GM21526 (cell line): ENCODE measurements at regions not wholly inside any gene's neighbourhood (a gene's known extent, or its start where the extent isn't known, plus 50 kb on each side); places are given as distances from the start of the nearest gene placed in this dataset.
"Not testable (repeated sequence)": the region's sequence is repeated elsewhere in the genome, so short reads cannot be mapped to it uniquely, and the experiment has no call there.

Source experiments
- ATAC-seq: cut with Tn5 transposase; IDR thresholded peaks from one replicate; pipeline ENCODE4 v1.9.1; 2021; ENCODE audit warnings: moderate library complexity; ENCODE audit not compliant: unreplicated experiment, low FRiP score

DNA sequence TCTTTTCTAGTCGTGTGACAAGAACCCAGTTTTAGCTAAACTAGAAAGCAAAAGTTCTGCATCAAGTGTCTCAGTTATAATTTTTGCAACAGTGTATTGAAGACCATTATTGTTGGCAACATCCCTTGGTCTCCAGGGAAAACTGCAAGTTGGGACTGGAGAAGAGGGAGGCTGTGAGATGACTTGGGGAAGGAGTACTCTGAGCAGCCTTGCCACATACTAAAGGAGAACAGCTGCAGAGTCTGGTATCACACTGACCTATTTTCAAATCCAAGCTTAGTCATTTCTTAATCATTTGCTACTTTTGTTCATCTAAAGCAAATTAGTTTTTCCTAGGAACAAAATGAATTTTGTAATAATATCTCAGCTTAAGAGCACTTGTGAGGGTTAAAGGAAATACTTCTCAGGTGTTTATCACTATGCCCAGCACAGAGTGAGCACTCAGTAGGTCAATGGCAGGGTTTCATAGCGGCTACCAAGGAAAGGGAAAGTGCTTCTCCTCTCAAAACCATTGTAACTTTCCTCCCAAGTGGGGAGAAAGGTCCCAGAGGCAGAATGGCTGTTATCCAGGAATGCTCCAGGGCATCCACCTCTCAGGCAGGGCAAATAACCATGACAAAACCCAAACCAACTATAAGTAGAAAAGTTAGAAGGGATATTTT lies 247.1 kb downstream of the C11orf87 start:
- no peak for ATAC-seq

DNA sequence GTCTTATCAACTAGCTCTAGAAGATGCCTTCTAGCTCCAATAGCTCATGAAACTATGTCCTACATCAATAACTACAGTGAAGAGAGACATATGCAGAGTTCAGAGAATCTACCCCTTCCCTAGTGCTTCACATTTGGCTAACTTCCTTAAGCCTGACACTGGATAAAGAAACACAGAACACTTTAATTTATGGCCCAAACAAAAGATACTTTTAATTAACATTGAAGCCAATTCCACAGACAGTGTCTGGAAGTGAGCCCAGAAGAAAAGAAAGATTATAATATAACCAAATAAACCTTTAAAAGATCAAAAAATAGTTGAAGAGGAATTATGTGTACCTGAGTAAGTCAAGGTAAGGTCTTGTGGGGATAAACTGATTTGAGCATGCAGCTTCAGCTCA lies 255.2 kb downstream of the C11orf87 start:
- no peak for ATAC-seq

DNA sequence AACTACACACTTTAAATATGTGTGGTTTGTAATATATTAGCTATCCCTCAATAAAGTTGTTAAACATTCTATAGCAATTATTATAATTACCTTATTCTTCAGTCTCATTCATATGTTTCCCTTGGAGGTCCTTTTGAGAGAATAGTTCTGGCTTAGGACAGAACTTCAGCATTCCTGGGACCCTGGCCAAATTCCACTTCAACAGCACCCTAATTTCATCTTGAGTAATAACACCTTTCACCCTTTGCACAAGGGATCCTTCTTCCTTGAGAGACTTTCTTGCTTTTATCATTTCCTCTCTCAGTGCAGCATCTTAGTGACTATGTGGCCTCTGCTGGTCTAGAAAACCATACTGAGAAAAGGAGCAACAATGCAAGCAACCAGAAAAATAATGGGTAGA lies 255.9 kb downstream of the C11orf87 start:
- no peak for ATAC-seq

DNA sequence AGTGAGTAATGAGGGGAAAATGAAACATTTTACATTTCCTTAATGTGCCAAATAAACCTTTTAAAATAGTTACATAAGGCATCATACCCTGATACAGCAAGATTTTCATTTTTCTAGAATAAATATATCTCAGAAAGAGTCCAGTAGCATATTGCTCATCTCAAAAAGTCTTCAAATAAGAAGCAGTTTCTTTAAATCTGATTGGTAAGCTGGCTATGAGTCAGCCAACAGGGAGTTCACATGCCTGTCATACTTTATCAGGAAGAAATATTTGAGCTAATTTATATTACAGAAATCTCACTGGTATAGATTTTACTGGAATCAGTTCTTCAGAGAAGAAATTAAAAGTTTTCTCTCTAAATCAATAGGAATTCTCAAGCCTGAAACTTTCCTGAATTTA lies 258.1 kb downstream of the C11orf87 start:
- no peak for ATAC-seq

DNA sequence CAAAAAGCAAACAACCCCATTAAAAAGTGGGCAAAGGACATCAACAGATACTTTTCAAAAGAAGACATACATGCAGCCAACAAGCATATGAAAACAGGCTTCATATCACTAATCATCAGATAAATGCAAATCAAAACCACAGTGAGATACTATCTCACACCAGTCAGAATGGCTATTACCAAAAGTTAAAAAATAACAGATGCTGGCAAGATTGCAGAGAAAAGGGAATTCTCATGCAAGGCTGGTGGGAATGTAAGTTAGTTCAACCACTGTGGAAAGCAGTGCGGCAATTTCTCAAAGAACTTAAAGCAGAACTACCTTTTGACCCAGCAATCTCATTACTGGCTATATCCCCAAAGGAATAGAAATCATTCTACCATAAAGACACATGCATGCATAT lies 260.8 kb downstream of the C11orf87 start:
- not testable (repeated sequence) for ATAC-seq

DNA sequence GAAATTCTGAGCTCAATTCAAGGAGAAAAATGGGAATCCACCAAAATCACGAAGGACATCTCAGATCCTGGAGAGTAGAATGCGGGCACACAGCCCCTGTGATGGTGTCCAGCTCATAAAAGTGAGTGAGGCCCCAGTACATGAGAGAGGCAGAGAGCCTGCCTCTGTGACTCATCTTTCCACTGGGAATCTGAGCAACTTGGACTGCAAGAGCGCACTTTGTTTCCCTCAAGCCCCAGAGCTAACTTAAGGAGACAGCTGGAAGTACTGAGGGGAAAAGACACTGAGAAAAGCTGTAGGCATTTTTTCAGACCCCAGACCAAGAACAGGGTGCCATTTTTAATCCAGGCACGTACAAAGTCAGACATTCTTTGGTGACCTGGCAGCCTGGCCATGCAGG lies 273.7 kb downstream of the C11orf87 start:
- ATAC-seq, result no peak

DNA sequence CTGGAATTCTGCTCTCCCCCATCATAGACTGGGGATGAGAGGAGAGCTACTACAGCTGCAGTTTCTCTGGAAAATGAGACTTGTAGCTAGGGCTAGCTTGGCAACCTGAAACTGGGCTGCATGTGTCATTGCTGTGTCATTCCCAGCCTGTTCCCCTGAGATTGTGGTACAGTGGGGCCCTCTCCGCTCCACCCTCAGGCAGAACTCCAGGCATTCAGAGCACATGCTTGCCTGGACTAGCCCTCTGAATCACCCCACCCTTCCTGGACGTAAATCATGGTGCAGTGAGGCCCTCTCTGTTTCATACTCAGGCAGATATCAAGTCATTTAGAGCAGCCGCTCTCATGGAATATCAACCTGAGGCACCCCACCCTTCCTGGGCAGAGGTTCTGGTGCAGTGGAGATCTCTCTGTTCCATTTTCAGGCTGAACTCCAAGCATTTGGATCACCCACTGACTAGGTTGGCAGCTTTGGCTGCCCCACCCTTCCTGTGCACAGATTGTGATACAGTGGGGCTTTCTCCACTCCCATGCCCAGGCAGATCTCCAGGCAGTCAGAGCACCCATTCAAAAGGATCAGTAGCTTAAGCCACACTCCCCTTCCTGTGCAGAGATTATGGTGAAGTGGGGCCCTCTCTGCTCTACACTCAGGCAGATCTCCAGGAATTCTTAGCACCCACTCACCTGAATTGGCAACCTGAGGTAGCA lies 274.4 kb downstream of the C11orf87 start:
- no peak for ATAC-seq

DNA sequence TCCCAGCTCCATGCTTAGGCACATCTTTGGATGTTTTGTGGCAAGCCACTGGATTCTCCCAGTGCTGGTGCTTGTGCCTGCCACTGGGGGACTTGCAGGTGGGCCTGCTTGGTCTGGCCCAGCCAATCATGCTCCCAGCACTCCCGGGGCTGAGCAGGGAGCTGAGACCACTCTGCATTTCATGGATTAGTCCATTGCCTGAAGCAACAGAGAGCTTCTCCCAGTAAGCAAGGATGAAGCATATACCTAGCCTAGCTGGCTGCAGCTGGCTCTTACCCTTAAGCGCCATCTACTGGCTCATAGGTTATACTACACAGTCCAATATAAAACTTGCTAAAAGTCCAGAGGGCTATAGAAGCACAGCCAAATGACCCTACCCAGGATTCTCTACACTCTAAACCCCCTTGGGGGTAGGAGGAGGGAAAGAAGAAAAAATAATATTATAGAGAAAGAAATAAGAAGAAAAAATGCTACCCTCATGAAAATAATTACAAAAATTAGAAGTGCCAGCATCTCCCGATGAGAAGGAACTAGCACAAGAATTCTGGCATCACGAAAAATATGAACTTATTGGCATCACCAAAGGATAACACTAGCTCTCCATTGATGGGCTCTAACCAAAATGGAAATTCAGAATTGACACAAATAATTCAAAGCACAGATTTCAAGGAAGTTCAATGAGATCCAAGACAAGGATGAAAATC lies 275.3 kb downstream of the C11orf87 start:
- ATAC-seq, result peak; percentile 92

DNA sequence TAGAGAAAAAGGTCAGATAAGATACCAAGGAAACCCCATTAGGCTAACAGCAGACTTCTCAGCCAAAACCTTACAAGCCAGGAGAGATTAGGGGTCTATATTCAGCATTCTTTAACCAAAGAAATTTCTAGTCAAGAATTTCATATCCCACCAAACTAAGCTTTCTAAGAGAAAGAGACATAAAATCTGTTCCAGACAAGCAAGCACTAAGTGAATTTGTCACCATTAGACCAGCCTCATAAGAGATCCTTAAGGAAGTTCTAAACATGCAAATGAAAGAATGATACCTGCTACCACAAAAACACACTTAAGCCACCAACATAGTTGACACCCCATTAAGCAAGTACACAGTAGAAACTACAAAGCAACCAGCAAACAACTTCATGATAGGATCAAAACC lies 276.2 kb downstream of the C11orf87 start:
- no peak for ATAC-seq

DNA sequence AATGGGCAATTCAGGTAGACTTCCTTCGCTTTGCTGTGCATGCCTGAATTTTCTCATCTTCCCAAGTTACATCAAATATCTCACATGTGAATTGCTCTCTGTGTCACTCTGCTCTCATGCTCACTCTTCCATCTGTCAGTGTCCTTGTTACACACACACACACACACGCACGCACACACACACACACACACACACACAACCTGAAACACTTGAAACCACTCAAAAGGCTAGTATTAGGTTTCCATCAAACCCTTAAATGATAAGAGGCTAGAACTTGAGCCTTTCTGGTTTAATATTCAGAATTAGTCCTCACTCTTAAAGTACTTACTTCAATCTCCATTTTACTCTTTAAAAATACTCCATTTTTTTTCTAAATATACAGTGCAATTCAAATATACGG lies 282.4 kb downstream of the C11orf87 start:
- no peak for ATAC-seq

DNA sequence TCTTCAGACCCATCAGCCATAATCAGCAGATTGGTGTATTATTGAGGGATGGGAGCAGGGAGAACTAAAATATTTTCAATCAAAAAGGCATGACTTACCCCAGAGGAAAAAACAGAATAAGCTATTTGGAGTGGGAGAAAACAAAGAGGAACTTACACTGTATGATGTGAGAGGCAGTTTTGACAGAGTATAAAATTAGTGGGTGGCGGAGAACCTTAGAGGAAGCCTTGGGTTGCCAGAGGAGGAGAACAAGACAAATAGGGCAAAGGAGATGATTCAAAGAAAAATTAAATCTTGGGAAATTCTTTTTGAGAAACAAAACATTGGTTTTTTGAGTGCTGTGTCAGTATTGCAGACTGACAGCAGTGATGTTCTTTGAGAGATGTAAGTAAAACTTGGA lies 285.0 kb downstream of the C11orf87 start:
- ATAC-seq, result no peak

DNA sequence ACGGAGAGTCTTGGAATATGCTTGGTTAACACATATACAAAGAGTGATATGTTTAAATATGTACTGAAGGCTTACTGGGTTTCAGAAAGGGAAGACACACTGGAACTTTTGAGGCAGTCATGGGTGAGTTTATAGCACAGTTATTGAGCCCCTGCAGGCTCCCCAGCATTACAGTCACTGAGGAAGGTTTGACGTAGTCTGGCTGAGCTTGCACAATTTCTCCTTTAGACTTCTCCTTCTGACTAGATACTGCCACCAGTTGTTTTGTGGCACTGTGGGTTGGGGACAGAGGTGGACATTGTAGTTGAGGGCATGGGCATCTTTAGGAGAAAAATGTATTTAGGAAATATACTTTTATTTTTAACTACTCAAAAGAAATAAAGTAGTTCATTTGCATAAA lies 285.4 kb downstream of the C11orf87 start:
- ATAC-seq, result no peak

DNA sequence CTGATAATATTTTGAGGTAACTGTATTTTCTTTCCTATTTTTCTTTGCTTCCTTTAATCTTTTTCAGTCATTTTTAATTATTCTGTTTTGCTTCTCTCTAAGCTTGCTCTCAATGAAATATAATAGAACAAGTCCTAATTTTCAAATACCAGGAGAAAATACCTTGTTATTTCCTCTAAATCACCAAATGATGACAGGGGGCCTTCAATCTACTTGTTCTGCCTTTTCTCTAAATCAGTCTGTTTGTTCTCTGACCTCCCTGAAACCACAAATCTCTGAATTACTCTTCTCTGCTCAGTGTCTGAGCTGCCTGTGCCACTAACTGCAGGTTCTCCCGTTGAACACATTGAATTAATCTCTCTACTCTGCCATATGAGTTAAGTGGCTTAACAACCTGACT lies 286.2 kb downstream of the C11orf87 start:
- no peak for ATAC-seq

DNA sequence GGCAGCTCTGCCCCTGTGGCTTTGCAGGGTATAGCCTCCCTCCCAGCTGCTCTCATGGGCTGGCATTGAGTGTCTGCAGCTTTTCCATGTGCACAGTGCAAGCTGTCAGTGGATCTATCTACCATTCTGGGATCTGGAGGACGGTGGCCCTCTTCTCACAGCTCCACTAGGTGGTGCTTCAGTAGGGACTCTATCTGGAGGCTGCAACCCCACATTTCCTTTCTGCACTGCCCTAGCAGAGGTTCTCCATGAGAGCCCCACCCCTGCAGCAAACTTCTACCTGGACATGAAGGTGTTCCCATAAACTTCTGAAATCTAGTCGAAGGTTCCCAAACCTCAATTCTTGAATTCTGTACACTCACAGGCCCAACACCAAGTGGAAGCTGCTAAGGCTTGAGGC lies 292.5 kb downstream of the C11orf87 start:
- not testable (repeated sequence) for ATAC-seq

DNA sequence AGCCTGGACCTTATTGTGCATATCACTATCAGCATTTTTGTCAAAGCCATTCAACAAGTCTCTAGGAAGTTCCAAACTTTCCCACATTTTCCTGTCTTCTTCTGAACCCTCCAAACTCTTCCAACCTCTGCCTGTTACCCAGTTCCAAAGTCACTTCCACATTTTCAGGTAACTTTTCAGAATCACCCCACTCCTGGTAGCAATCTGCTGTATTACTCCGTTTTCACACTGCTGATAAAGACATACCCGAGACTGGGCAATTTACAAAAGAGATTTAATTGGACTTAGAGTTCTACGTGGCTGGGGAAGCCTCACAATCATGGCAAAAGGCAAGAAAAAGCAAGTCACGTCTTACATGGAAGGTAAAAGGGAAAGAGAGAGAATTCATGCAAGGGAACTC lies 293.4 kb downstream of the C11orf87 start:
- not testable (repeated sequence) for ATAC-seq

DNA sequence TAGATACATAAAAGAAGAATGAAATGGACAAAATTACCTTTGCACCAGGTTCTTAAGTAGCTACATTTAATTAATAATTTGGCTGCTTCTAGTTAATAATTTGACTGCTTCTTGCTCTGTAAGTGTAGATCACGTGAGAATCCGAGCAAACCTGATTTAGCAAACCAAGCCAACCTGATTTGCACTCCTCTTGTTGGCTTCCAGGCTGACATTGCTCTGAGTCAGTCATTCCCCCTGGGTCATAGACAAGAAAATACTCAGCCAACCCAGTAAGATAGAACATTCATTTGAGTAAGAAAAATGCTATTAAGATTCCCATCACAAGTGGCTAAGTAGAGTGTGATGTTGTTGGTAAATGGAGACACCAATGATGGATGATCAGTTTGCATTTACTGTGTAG lies 304.1 kb downstream of the C11orf87 start:
- no peak for ATAC-seq

DNA sequence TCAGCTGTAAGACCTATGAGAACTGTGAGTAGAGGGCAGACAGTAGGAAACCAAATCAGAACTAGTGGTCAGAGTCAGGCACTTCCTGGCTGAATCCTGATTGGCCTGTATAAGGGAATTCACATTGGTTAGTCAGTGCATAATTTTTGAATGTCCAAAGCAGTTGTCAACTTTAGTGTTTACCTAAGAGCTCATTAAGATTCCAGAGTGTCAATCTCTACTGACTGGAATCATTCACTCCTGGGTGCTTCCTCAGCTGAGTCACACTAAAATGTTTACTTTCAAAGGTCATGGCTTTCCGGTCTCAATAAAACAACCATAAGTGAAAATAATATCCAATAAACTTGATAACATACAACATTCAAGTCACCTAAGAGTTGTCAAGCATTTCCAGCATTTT lies 306.1 kb downstream of the C11orf87 start:
- no peak for ATAC-seq

DNA sequence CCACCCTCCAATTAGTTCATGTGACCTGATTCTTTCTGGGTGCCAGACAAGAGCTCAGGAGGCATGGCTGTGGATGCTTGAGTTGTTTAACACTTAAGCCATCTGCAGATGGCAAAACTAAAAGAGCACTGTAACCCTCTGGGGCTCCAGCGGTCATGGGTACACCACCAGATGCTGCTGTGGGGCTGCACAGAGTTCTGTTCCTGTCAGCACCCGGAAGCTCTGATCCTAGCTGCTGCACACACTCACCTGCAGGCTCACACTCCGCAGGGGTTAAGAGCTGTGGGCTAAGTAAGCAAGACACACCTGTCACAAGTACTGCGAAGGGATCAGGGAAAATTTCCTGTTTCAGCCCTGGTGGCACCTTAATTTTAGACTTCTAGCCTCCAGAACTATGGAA lies 307.8 kb downstream of the C11orf87 start:
- no peak for ATAC-seq

DNA sequence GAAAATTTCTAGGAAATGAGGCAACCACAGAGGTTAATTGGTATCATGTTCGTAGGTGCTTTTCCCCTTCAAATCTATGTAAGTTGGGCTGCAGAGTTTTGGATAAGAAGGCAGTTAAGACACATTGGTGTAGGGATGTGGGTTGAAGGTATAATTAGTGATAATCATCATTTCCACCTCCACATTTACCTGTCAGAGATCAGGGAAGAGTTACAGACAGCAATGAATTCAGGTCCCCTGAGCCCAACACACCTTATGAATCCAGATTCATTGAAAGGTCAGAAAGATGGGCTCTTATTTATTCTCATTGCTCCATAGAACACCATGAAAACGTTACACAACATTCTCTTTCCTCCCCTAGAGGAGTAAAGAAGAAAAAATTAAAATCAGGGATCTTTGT lies 308.7 kb downstream of the C11orf87 start:
- no peak for ATAC-seq

DNA sequence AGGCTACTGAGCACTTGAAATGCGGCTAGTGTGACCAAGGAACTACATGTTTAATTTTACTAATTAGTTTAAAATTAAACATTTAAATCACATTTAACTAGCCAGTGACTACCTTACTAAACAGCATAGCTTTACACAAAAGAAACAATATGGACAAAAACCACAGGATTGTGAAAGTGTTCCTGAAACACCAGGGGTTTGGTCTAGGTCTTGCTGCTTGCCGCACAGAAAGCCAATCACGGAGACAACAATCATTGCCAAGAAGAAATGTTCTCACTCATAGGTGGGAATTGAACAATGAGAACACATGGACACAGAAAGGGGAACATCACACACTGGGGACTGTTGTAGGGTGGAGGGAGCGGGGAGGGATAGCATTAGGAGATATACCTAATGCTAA lies 309.5 kb downstream of the C11orf87 start:
- ATAC-seq, result no peak

DNA sequence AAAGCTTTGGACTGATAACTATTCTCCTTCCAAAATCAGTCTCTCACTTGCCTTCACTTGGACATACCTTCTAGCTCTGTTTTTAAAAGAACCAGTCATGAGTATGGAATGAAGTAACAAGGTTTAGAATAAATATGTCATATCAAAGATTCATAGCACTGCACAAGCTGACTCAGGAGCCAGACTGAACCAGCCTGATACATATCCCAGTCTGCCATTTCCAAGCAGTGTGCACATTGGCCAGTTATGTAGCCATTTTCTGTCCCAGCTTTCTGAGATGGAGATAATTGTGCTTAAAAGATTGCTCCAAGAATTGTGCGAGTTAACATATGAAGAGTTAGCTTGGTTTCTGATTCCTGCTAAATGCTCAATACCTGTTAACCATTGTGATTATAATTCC lies 311.3 kb downstream of the C11orf87 start:
- ATAC-seq, result no peak

DNA sequence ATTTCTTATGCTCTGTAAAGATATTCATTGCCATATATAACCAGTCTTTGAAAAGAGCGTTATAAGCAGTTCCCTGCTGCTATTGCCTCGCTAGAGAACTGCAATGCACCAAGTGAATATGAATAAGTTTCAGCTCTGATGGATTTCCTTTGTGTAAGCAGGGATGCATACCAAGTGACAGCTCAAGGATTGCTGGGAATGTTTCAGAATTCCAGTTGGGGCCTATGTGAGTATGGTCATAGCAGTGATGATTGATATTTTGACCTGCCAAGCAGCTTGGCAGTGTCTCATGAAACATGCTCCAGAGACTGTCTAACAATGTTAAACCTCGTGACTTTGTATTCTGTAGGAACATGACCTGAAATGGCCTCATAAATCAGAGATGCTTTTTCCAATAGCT lies 312.6 kb downstream of the C11orf87 start:
- no peak for ATAC-seq
